NB4 (cell line): ENCODE measurements at regions not wholly inside any gene's neighbourhood (a gene's known extent, or its start where the extent isn't known, plus 50 kb on each side); places are given as distances from the start of the nearest gene placed in this dataset.

ENCODE experiments used
- DNase-seq: peaks from one replicate; pipeline ENCODE4 v3.0.0; 2010; ENCODE audit warnings: low read depth
- H3K4me3 ChIP-seq: one replicate; pipeline ENCODE4 v1.5.1; 2011; ENCODE audit warnings: mild to moderate bottlenecking, low read depth, low read length, moderate library complexity
- MYC ChIP-seq: IDR thresholded peaks from 2 replicates; pipeline ENCODE4 v1.6.1; 2011; ENCODE audit warnings: low read depth, low read length
- POLR2A ChIP-seq: IDR thresholded peaks from 2 replicates; pipeline ENCODE4 v1.6.1; 2011; ENCODE audit warnings: mild to moderate bottlenecking; ENCODE audit not compliant: insufficient read length; ENCODE audit errors: extremely low read depth
- TF ChIP-seq, protein P1 (sequence below): IDR thresholded peaks from 2 replicates; pipeline ENCODE4 v1.6.1; 2011; ENCODE audit warnings: low read depth, low read length
- TF ChIP-seq, protein P2 (sequence below): IDR thresholded peaks from one replicate; pipeline ENCODE4 v1.5.1; 2012; ENCODE audit warnings: low read depth, low read length

DNA sequence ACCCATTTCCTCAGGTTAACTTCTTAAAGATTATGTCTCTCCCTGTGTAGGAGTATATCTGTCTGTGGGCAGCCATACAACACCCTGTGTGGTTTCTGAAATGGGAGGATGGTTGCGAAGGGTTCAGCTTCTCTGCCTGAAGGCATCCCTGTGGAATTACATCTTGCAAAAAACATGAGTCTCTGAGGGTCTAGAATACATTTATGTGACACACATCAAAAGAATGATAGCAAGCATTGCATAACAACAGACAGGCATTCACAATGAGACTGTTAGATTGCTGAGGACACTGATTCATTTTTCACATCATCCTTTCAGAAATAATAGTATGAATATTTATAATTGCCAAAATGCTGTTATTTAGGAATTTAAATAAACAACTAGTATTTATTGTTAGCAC, 670.9 kb downstream of the HTR1B start:
- H3K4me3 ChIP-seq = no peak overlapping the region
- no peak for DNase-seq
- TF ChIP-seq, protein P1, sequence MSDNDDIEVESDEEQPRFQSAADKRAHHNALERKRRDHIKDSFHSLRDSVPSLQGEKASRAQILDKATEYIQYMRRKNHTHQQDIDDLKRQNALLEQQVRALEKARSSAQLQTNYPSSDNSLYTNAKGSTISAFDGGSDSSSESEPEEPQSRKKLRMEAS = no peak
- TF ChIP-seq, protein P2, sequence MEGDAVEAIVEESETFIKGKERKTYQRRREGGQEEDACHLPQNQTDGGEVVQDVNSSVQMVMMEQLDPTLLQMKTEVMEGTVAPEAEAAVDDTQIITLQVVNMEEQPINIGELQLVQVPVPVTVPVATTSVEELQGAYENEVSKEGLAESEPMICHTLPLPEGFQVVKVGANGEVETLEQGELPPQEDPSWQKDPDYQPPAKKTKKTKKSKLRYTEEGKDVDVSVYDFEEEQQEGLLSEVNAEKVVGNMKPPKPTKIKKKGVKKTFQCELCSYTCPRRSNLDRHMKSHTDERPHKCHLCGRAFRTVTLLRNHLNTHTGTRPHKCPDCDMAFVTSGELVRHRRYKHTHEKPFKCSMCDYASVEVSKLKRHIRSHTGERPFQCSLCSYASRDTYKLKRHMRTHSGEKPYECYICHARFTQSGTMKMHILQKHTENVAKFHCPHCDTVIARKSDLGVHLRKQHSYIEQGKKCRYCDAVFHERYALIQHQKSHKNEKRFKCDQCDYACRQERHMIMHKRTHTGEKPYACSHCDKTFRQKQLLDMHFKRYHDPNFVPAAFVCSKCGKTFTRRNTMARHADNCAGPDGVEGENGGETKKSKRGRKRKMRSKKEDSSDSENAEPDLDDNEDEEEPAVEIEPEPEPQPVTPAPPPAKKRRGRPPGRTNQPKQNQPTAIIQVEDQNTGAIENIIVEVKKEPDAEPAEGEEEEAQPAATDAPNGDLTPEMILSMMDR = no peak
- TF ChIP-seq MYC (no peak), POLR2A (no peak)

DNA sequence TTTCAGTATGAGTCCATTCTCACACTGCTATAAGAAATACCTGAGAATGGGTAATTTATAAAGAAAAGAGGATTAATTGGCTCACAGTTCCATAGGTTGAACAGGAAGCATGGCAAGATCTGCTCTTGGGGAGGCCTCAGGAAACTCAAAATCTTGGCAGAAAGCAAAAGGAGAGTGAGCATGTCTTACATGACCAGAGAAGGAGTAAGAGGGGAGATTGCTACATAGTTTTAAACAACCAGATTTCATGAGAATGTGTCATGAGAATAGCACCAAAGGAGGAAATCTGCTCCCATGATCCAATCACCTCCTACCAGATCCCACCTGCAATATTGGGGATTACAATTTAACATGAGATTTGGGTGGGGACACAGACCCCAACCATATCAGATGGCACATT, 672.4 kb downstream of the HTR1B start:
- no peak for DNase-seq
- H3K4me3 ChIP-seq = no peak overlapping the region
- no peak for TF ChIP-seq MYC
- no peak for TF ChIP-seq POLR2A
- TF ChIP-seq, protein P2 = no peak
- TF ChIP-seq, protein P1 = no peak

DNA sequence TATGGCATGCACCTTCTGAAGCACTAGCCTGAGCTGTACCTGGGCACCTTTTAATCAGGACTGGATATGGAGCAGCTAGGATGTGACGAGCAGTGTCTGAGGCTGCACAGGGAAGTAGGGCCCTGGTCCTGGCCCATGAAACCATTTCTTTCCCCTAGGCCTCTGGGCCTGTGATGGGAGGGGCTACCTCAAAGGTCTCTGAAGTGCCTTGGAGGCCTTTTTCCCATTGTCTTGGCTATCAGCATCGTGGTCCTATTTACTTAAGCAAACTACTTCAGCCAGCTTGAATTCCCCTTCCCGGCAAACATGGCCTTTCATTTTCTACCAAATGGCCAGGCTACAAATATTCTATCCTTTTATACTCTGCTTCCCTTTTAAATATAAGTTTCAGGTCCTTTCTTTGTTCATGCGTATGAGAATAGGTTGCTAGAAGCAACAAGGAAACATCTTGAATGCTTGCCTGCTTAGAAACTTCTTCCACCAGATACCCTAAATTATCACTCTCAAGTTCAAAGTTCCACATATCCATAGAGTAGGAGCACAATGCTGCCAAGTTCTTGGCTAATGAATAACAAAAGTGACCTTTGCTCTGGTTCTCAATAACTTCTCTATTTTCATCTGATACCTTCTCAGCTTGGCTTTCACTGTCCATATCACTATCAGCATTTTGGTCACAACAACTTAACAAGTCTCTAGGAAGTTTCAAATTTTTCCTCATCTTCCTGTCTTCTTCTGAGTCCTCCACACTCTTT, 673.1 kb downstream of the HTR1B start:
- H3K4me3 ChIP-seq = no peak overlapping the region
- DNase-seq = no peak
- TF ChIP-seq, protein P2 = no peak
- TF ChIP-seq MYC = no peak
- TF ChIP-seq, protein P1 = no peak
- no peak for TF ChIP-seq POLR2A

DNA sequence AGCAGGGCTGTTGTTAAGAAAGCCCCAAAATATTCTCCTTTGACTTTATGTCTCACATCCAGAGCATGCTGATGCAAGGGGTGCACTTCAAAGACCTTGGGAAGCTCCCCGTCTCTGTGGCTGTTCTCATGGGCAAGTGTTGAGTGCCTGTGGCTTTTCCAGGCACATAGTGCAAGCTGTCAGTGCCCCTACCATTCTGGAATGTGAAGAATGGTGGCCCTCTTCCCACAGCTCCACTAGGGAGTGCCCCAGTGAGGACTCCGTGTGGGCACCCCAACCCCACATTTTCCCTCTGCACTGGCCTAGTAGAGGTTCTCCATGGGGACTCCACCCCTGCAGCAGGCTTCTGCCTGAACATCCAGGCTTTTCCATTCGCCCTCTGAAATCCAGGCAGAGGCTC, 673.7 kb downstream of the HTR1B start:
- no peak overlapping the region for H3K4me3 ChIP-seq
- no peak for TF ChIP-seq POLR2A
- TF ChIP-seq MYC = no peak
- TF ChIP-seq, protein P2 = no peak
- TF ChIP-seq, protein P1 = no peak
- no peak for DNase-seq

DNA sequence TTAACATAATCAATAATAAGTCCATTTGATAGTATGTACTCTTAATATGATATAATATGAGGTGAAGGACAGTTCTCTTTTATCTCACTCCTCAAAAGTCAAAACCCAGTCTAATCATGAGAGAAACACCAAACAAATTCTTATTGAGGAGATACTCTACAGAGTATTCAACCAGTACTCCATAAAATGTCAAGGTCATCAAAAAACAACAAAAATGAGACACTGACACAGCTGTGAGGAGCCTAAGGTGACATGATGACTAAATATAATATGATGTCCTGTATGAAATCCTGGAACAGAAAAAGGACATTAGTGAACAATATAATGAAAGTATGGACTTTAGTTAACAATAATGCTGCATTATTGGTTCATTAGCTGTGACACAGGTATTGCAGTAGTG, 675.1 kb downstream of the HTR1B start:
- H3K4me3 ChIP-seq = no peak overlapping the region
- TF ChIP-seq MYC = no peak
- TF ChIP-seq, protein P2 = no peak
- no peak for TF ChIP-seq POLR2A
- TF ChIP-seq, protein P1 = no peak
- DNase-seq = no peak

DNA sequence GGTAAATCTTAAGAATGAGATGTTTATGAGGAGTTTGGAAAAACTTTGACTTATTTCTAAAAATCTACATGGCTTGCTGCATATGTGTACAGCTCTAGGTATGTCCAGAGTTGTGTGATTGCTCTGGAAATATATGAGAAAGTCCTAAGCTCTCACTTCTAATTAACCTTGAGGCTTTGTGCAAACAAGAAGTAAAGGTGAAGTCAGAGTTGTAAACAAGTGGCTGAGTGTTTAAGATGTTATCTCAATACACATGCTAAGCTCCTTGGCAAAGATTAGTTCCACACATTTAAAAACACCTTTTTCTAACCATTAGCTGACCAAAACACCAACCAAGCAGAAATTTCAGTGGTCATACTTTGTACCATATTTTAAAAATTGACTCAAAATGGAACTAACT, 684.2 kb downstream of the HTR1B start:
- no peak overlapping the region for H3K4me3 ChIP-seq
- TF ChIP-seq MYC = no peak
- TF ChIP-seq POLR2A = no peak
- TF ChIP-seq, protein P1 = no peak
- TF ChIP-seq, protein P2 = no peak
- DNase-seq = no peak
